Tongue (tissue), 1 donor: ENCODE measurements at regions not wholly inside any gene's neighbourhood (a gene's known extent, or its start where the extent isn't known, plus 50 kb on each side); places are given as distances from the start of the nearest gene placed in this dataset. TPM values are rescaled to one million over a fixed set of nuclear protein-coding genes. Genes with fewer than 3 reads are reported as not detected.

Experiments
- small RNA-seq: library from RNA; depleted of rRNA; stranded (forward); fragments of <200 nt; gene quantifications from one replicate; pipeline ENCODE3, GENCODE V24; 2014; ENCODE audit warnings: low replicate concordance

Small RNA genes lying in the stretch of these regions (small RNA-seq; reads per million reads assigned to genes)
- gene RF01983 = not detected
